ENCODE measurements at regions not wholly inside any gene's neighbourhood (a gene's known extent, or its start where the extent isn't known, plus 50 kb on each side); places are given as distances from the start of the nearest gene placed in this dataset.

GRCh38 chr3:178088963-178089362 is 447.3 kb upstream of the KCNMB2 start:
- H3K23me2 ChIP-seq (ENCODE audit: low read depth, low read length) = no peaks in the 10 kb centered on the region
- WGBS, 2 experiments (ENCODE audit: extremely low coverage in 1 of 2, insufficient coverage in 1 of 2, insufficient read length in 1 of 2, insufficient replicate concordance in 2 of 2, low coverage in 1 of 2, low lambda C conversion rate in 2 of 2, missing lambda C conversion rate in 1 of 2) = 89% methylated on average over 1 of the region's 1 CpG; no CpG with 5 or more reads in 1 of the 2 experiments
- H3K79me1 ChIP-seq (ENCODE audit: low read depth, low read length) = no peaks in the 10 kb centered on the region
- no peak overlapping the region for H4K5ac ChIP-seq (ENCODE audit: insufficient read length, low read depth, low read length)
- FAIRE-seq = no peak
- H3K27me3 ChIP-seq (replicated peaks in 1 of 4; ENCODE audit: control insufficient read depth in 3 of 4, extremely low read depth in 1 of 4, insufficient read depth in 3 of 4, low read length in 3 of 4) = no peaks in the 10 kb centered on the region
- no peak overlapping the region for H3K23ac ChIP-seq (ENCODE audit: insufficient read length)
- H3K4me1 ChIP-seq (replicated peaks in 1 of 4; ENCODE audit: control insufficient read depth in 3 of 4, insufficient read depth in 4 of 4, low read length in 3 of 4) = peaks cover 0 to 12% (median 4%) of the 10 kb centered on the region in 4 experiments; a peak in 3 of 7 replicates
- H3K4me2 ChIP-seq (ENCODE audit: insufficient read depth in 1 of 2, low read depth in 2 of 2, low read length in 2 of 2) = no peak overlapping the region
- H3K9me3 ChIP-seq (ENCODE audit: insufficient read depth in 2 of 2, low read depth in 1 of 2, low read length in 1 of 2) = no peaks in the 10 kb centered on the region
- ChIA-PET POLR2A (ENCODE audit: partially characterized antibody) (no interaction called here), CTCF (ENCODE audit: partially characterized antibody) (no interaction called here)
- no peak overlapping the region for H2AFZ ChIP-seq (ENCODE audit: low read length)
- H2BK5ac ChIP-seq (ENCODE audit: low read depth, low read length) = no peak overlapping the region
- H2BK20ac ChIP-seq (ENCODE audit: low read length) = no peak overlapping the region
- H4K8ac ChIP-seq (ENCODE audit: extremely low read depth, insufficient read depth, low read length) = no peak overlapping the region
- H3K56ac ChIP-seq (replicated peaks; ENCODE audit: insufficient read length, low read depth, low read length) = no peak overlapping the region
- no peak overlapping the region for H2AK5ac ChIP-seq (ENCODE audit: low read depth, low read length)
- no peak overlapping the region for H3K9ac ChIP-seq (replicated peaks in 1 of 4; ENCODE audit: extremely low read depth in 1 of 4, low read depth in 3 of 4, low read length in 3 of 4)
- no peak overlapping the region for H2BK12ac ChIP-seq (ENCODE audit: low read depth, low read length)
- no peak for DNase-seq (ENCODE audit: low read depth in 1 of 2, low spot score in 2 of 2)
- H3K79me2 ChIP-seq (ENCODE audit: control insufficient read depth in 1 of 2, insufficient read depth in 2 of 2, low read length in 2 of 2) = no peaks in the 10 kb centered on the region
- no peak overlapping the region for H2BK15ac ChIP-seq (ENCODE audit: low read length)
- H2BK120ac ChIP-seq (replicated peaks; ENCODE audit: low read depth, low read length) = no peak overlapping the region
- no peak overlapping the region for H3K18ac ChIP-seq (ENCODE audit: extremely low read depth, low read length)
- H3K4ac ChIP-seq (replicated peaks; ENCODE audit: insufficient read length, low read depth, low read length) = no peak overlapping the region
- H3K27ac ChIP-seq (ENCODE audit: low read depth, low read length) = no peak overlapping the region
- H3K36me3 ChIP-seq (ENCODE audit: control insufficient read depth in 2 of 4, insufficient read depth in 4 of 4, low read length in 3 of 4) = no peaks in the 10 kb centered on the region
- H3K4me3 ChIP-seq (ENCODE audit: extremely low read depth in 1 of 4, insufficient read depth in 2 of 4, low read depth in 3 of 4, low read length in 4 of 4) = no peak overlapping the region
- no peaks in the 10 kb centered on the region for H4K20me1 ChIP-seq (replicated peaks in 1 of 2; ENCODE audit: control insufficient read depth in 1 of 2, insufficient read depth in 2 of 2, low read length in 2 of 2)
- no peak overlapping the region for H4K91ac ChIP-seq (replicated peaks; ENCODE audit: insufficient read length, low read length)
- H3K14ac ChIP-seq (ENCODE audit: insufficient read length) = no peak overlapping the region
- no peak for TF ChIP-seq JUN (IDR thresholded peaks at IDR 0.05; ENCODE audit: low read depth, low read length)
- TF ChIP-seq SRF (IDR thresholded peaks at IDR 0.05; ENCODE audit: low read depth, low read length) = no peak
- no peak for TF ChIP-seq EGR1 (IDR thresholded peaks at IDR 0.05; ENCODE audit: borderline replicate concordance, low read depth, low read length)
- no peak for TF ChIP-seq MAX (IDR thresholded peaks at IDR 0.05)
- TF ChIP-seq ASH2L (IDR thresholded peaks at IDR 0.05; ENCODE audit: low read length) = no peak
- TF ChIP-seq BACH1 (IDR thresholded peaks at IDR 0.05; ENCODE audit: low read length) = no peak
- TF ChIP-seq GTF2F1 (IDR thresholded peaks at IDR 0.05; ENCODE audit: borderline replicate concordance, low read depth, low read length) = no peak
